Activated CD4-positive, alpha-beta T cell treated with anti-CD3 and anti-CD28 coated beads, Interleukin-2, amount 50 U/mL, for 16 hours (primary cell): ENCODE measurements at regions not wholly inside any gene's neighbourhood (a gene's known extent, or its start where the extent isn't known, plus 50 kb on each side); places are given as distances from the start of the nearest gene placed in this dataset.

Experiments used
- DNase-seq: peaks from one replicate; pipeline ENCODE4 v3.0.0-alpha.2; 2020

DNA sequence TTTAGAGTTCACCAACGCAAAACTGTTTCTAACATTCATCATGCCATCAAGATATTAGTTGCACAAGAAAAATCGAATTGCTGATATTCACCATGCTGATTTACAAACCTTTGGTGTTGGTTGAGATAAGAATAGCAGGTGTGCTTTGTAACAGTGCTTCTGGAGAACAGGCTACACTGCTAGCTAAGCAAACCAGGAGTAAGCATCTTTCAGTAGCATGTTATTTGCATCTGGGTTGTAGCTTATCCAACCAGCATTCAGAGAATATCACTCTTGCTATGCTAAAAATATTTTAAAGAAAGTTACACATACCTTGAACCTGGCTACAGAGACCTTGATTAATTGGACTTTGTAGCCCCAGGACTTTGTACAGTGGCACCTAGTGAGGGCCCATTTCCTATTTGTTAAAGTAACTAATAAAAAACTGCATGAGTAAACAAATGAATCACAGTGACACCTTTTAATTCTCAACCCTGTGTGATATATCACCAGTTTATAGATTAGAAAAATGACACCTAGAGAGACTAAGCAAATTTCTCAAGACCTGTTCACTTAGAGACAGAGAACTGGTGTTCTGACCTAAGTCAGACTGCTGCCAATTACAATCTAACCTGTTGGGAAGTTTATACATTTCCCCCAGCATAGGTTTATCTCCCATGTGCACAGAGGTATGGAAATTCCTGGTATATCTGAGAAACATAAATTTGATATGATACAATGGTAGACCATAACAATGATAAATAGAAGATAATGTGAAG, 435.5 kb upstream of the TGFBR2 start:
- DNase-seq: no peak

DNA sequence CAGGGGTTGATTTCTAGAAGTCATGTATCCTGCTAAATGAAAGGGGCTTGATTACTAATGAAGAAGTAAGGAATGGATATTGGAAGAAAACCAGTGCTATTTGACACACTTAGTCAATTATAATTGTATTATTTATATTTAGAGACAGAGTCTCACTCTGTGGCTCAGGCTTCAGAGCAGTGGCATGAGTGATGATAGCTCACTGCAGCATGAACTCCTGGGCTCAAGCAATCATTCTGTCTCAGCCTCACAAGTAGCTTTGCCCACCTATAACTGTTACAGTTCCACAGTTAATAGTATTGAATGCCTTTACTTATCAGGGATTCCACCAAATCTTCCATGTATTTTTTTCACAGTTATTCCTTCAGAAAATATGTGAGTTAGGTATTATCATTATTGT, 432.0 kb upstream of the TGFBR2 start:
- DNase-seq: no peak

DNA sequence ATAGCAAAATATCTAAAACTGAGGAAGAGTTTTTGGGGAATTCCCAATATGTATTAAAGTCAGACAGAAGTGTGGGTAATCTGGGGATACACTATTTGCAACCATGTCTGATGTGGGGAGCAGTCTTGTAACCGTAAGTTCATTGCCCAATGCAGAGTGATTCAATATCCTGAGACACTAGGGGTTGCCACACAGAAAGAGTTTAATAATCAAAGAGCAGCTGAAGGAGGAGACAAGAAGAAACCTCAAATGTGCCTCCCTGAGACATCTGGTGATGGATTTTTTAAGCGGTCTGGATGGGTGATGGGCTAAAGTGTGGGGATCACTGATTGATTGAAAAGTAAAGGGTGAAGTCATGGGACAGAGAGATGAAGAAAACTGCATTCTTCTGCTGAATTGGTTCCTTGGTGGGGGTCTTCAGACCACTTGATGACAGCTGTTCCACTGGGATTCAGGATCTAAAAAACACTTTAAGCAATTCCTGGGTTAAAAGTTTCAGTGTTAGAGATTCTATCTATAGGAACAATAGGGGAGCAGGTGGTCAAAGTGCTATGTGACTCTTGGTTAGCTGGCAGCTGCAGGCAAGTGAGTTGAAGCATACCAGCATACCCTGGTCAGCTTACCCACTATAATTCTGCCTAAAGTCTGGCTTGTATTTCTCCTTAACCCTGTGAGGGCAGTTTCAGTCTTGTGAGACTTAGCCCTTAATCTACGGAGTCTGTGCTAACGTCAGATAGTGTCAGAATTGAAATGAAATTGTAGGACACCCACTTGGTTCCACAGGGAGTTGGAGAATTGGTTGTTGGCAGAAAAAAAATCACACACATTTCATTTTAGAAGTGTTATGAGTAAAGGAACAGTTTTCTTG, 425.9 kb upstream of the TGFBR2 start:
- DNase-seq: no peak

GRCh38 chr3:30181178-30181465, 425.3 kb upstream of the TGFBR2 start:
- DNase-seq: no peak

DNA sequence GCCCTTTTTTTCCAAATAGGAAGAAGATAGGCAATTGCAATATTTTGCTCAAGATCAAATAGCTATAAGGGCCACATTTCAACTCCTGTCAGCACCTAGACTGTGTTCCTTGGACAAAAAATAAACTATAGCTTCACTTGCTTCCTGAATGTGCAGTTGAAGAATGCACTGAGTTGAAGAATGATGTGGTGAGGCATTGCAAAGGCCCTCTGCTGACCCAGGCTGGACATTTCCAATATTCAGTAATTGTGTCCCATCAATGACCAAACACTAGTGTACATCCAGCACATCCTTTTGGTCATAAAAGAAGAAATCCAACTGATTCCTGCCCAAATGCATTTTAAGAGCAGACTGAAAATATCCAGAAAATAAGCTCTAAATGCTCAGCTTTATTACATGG, 424.8 kb upstream of the TGFBR2 start:
- no peak for DNase-seq

GRCh38 chr3:30183421-30183820, 423.0 kb upstream of the TGFBR2 start:
- DNase-seq: no peak

- DNase-seq: no peak
Measured at GRCh38 chr3:30184091-30184810, 422.1 kb upstream of the TGFBR2 start.

DNA sequence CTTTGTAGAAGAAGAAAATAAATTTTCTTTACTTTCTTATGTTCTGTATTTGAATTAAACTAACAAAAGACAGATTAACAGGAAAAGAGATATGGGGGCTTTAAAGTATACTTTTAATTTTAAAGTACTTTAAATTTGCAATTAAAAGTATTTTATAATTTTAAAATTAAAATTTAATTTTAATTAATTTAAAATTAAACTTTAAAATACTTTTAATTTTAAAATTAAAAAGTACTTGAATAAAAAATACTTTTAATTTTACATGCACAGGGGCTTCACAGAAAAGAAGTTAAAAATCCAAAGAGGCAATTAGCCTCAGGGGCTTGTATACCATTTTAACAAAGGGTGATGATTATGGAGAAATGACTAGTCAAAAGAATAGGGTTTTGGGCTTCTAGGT, 420.5 kb upstream of the TGFBR2 start:
- no peak for DNase-seq

DNA sequence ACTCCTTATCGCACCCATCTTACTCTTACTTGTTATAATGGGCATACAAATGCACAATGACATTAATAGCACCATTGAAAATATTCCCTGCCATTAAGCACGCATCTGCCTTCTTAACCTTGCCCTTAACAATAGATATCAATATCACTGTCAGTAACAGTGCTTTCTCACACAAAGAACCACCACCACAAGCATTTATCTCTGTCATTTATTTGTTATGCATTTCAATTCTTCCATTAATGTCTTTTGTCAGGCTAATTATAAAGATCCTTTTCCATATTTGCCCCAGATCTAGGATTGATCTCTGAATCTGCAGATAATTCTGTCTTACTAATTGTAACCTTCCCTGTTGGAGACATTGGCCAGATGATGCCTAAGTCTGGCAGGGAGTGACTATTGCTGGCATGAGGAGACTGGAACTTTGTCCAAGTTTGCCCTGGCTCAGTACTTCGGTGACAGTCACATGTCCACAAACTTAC, 419.6 kb upstream of the TGFBR2 start:
- no peak for DNase-seq

GRCh38 chr3:30187366-30187765, 419.0 kb upstream of the TGFBR2 start:
- no peak for DNase-seq

DNA sequence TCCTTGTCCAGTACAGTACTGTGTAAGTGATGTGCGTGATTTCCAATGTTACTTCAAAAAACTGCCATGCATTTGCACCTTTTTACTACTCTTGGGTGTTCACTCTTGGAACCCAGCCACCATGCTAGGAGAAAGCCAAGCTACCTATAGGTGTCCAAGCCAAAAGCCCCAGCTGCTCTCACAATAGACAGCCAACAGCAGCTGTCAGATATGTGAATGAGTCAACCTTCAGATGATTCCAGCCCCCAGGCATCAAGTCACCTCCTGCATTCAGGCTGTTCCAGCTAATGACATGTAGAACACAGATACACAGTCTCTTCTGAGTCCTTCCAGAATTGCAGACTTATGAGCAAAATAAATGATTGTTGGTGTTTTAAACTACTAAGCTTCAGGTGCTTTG, 417.7 kb upstream of the TGFBR2 start:
- DNase-seq: no peak

- DNase-seq: no peak
Measured at GRCh38 chr3:30189900-30190299, 416.5 kb upstream of the TGFBR2 start.

GRCh38 chr3:30193625-30194044, 412.8 kb upstream of the TGFBR2 start:
- no peak for DNase-seq

- DNase-seq: no peak
Measured at GRCh38 chr3:30195352-30195751, 411.0 kb upstream of the TGFBR2 start.

DNA sequence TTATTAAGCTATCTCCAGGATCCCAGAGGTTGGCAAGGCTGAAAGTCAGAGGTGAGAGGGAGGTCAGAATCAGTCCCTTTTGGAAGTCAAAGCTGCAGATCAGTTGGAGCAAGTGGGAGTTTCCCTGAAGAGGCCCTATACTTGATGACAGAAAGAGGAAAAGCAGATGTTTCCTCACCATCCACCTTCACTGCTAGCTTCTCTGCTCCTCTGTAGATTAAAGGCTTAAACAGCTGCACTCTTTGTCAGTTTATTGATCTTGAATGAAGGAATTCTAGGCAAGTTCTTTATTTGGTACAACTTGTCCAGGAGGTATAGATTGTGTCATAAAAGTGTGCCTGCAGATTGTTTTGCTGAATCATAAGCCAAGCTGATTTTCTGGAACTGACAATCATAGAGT, 408.2 kb upstream of the TGFBR2 start:
- no peak for DNase-seq

GRCh38 chr3:30199096-30199759, 407.2 kb upstream of the TGFBR2 start:
- peak; percentile 64 for DNase-seq

DNA sequence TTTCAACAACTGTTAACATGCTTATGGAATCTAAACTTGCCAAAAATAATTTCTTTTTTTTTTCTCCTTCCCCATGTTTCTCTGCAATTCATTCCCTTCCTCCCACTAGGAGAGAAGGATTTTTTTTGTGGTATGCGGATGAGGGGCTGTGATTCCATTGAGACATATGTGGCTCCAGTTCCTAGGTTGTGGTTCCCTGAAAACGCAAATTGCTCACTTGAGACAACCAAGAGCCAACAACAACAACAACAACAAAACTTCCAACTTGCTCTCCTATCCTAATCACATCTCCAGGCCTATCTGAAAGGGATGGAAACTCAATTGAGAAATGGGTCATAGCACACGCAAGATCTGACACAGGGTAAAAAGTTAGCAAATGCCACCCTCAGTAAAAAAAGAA, 406.5 kb upstream of the TGFBR2 start:
- no peak for DNase-seq

- DNase-seq: no peak
Measured at GRCh38 chr3:30201715-30202114, 404.7 kb upstream of the TGFBR2 start.

DNA sequence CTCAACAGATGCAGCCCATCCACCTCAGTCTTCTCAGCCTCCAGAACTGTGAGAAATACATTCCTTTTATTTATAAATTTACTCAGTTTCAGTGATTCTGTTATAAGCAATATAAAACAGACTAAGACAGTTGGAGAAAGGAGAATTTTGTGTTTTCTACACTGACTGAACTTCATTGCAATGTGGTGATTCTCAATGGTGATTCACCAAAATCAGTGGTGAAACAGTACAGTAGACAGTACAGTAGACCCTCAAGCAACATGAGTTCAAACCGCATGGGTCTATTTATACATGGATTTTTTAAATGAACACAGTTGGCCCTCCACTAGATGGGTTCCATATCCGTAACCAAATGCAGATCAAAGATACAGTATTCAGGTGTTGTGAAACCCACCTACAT, 403.1 kb upstream of the TGFBR2 start:
- no peak for DNase-seq

DNA sequence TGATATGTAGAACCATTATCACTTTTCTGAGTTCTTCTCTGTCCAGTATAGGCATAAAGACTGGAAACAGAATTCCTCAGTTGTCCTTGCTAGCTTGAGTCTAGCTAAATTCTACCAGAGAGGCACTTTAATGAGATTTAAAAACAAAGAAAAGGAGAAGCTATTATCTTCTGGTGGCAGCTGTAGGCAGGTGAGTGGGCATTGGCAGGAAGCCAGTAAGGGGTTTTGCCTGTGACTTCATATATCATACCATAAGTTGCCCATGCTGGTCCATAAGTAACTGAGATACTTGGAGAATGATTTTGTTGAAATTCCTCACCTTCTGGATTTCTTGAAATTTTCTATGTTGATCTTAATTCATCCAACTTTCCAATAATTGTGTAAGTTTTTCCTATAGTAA, 402.3 kb upstream of the TGFBR2 start:
- no peak for DNase-seq

GRCh38 chr3:30206051-30206450, 400.4 kb upstream of the TGFBR2 start:
- no peak for DNase-seq

- DNase-seq: peak; percentile 44
Measured at GRCh38 chr3:30221619-30222018, 384.8 kb upstream of the TGFBR2 start.

DNA sequence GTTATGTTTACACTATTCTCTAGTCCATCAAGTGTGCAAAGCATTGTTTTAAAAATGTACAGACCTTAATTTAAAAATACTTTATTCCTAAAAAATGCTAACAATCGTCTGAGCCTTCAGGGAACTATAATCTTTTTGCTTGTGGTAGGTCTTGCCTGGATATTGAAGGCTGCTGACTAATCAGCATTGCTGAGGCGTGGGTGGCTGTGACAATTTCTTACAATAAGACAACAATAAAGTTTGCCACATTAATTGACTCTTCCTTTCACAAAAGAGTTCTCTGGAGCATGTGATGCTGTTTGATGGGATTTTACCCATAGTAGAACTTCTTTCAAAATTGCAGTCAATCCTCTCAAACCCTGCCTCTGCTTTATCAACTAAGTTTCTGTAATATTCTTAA, 384.0 kb upstream of the TGFBR2 start:
- DNase-seq: no peak
